Suprapubic skin (tissue), 4 donors: ENCODE measurements at regions not wholly inside any gene's neighbourhood (a gene's known extent, or its start where the extent isn't known, plus 50 kb on each side); places are given as distances from the start of the nearest gene placed in this dataset.

ENCODE experiments used
- DNase-seq, 2 donors: peaks; one replicate each; pipeline ENCODE4 v3.0.0-alpha.2; 2019; ENCODE audit warnings: low spot score in 2 of 2
- H3K27ac ChIP-seq: fragments of 200-600 bp; sonication (generic); one replicate; pipeline ENCODE4 v1.5.1; 2019
- H3K27me3 ChIP-seq: fragments of 200-600 bp; sonication (generic); one replicate; pipeline ENCODE4 v1.5.1; 2019
- H3K36me3 ChIP-seq: fragments of 200-600 bp; sonication (generic); one replicate; pipeline ENCODE4 v1.5.1; 2019
- H3K4me1 ChIP-seq: fragments of 200-600 bp; sonication (generic); one replicate; pipeline ENCODE4 v1.5.1; 2019
- H3K4me3 ChIP-seq: fragments of 200-600 bp; sonication (generic); one replicate; pipeline ENCODE4 v1.5.1; 2019; ENCODE audit warnings: mild to moderate bottlenecking
- H3K9me3 ChIP-seq: fragments of 200-600 bp; sonication (generic); one replicate; pipeline ENCODE4 v1.5.1; 2019
- CTCF ChIP-seq, 2 donors: fragments of 200-600 bp in 1 of 2; fragments of 450-650 bp in 1 of 2; sonication (generic) in 1 of 2; IDR thresholded peaks; one replicate each; pipeline ENCODE4 v1.5.1; 2016 to 2019; ENCODE audit warnings: antibody characterized with exemption in 2 of 2, mild to moderate bottlenecking in 1 of 2, moderate library complexity in 1 of 2
- EP300 ChIP-seq: sonication (generic); formaldehyde crosslinking; IDR thresholded peaks from one replicate; pipeline ENCODE4 v1.6.1; 2017; ENCODE audit warnings: antibody characterized with exemption
- POLR2A ChIP-seq, 2 donors: fragments of 450-650 bp; IDR thresholded peaks; one replicate each; pipeline ENCODE4 v1.6.1; 2017; ENCODE audit warnings: antibody characterized with exemption in 2 of 2, mild to moderate bottlenecking in 2 of 2, moderate library complexity in 2 of 2
- POLR2AphosphoS5 ChIP-seq, 3 donors: sonication (generic); formaldehyde crosslinking; IDR thresholded peaks; one replicate each; pipeline ENCODE4 v1.6.1; 2017; ENCODE audit warnings: antibody characterized with exemption in 3 of 3
- WGBS: methylation state at CpG from one replicate; pipeline ENCODE4 v1.1.5; 2018; 5-methylcytosine and 5-hydroxymethylcytosine counted together

GRCh38 chr12:69059465-69060457 is 126.8 kb upstream of the CPM start:
- Histone ChIP-seq H3K4me3 (no peak overlapping the region), H3K27me3 (no peaks in the 10 kb centered on the region), H3K36me3 (no peaks in the 10 kb centered on the region), H3K27ac (no peak overlapping the region), H3K9me3 (no peaks in the 10 kb centered on the region), H3K4me1 (peaks cover 25% of the 10 kb centered on the region)
- WGBS, result 82% methylated on average over 8 of the region's 8 CpGs
- no peak for DNase-seq
- TF ChIP-seq POLR2A (IDR thresholded peaks at IDR 0.05) (no peak), CTCF (IDR thresholded peaks at IDR 0.05) (no peak), POLR2AphosphoS5 (IDR thresholded peaks at IDR 0.05) (no peak), EP300 (no peak)

- WGBS, result 40% methylated on average over 1 of the region's 1 CpG
- no peak overlapping the region for H3K4me3 ChIP-seq
- TF ChIP-seq POLR2A (IDR thresholded peaks at IDR 0.05) (no peak), EP300 (no peak)
- H3K27ac ChIP-seq, result no peak overlapping the region
- H3K27me3 ChIP-seq, result no peaks in the 10 kb centered on the region
- no peaks in the 10 kb centered on the region for H3K36me3 ChIP-seq
- no peak for DNase-seq
- no peaks in the 10 kb centered on the region for H3K9me3 ChIP-seq
- peaks cover 22% of the 10 kb centered on the region for H3K4me1 ChIP-seq
These were observed 128.6 kb upstream of the CPM start for GRCh38 chr12:69061574-69061973.

- no peaks in the 10 kb centered on the region for H3K9me3 ChIP-seq
- TF ChIP-seq POLR2A (IDR thresholded peaks at IDR 0.05), result no peak
- DNase-seq, result no peak
- 69% methylated on average over 3 of the region's 3 CpGs for WGBS
- no peaks in the 10 kb centered on the region for H3K27me3 ChIP-seq
- no peak overlapping the region for H3K4me3 ChIP-seq
- H3K4me1 ChIP-seq, result peaks cover 26% of the 10 kb centered on the region
- H3K36me3 ChIP-seq, result no peaks in the 10 kb centered on the region
- H3K27ac ChIP-seq, result peak overlapping the region; percentile 34
These were observed 129.8 kb upstream of the CPM start for GRCh38 chr12:69062621-69063237.

GRCh38 chr12:69064734-69065443 is 131.9 kb upstream of the CPM start:
- H3K27ac ChIP-seq, result no peak overlapping the region
- no peak overlapping the region for H3K4me3 ChIP-seq
- no peak for DNase-seq
- no peaks in the 10 kb centered on the region for H3K9me3 ChIP-seq
- WGBS, result 92% methylated on average over 4 of the region's 4 CpGs
- peaks cover 32% of the 10 kb centered on the region for H3K4me1 ChIP-seq
- H3K27me3 ChIP-seq, result no peaks in the 10 kb centered on the region
- TF ChIP-seq POLR2A (IDR thresholded peaks at IDR 0.05) (no peak), EP300 (no peak), POLR2AphosphoS5 (IDR thresholded peaks at IDR 0.05) (no peak), CTCF (IDR thresholded peaks at IDR 0.05) (no peak)
- H3K36me3 ChIP-seq, result no peaks in the 10 kb centered on the region

GRCh38 chr12:69065775-69066174 is 132.8 kb upstream of the CPM start:
- Histone ChIP-seq H3K27me3 (no peaks in the 10 kb centered on the region), H3K4me1 (peaks cover 33% of the 10 kb centered on the region), H3K4me3 (no peak overlapping the region), H3K9me3 (no peaks in the 10 kb centered on the region), H3K27ac (no peak overlapping the region), H3K36me3 (no peaks in the 10 kb centered on the region)
- TF ChIP-seq POLR2AphosphoS5 (IDR thresholded peaks at IDR 0.05), result no peak
- no peak for TF ChIP-seq EP300
- TF ChIP-seq POLR2A (IDR thresholded peaks at IDR 0.05), result no peak
- TF ChIP-seq CTCF (IDR thresholded peaks at IDR 0.05), result no peak
- DNase-seq, result no peak
- 87% methylated on average over 5 of the region's 5 CpGs for WGBS
